Iris pigment epithelial cell (primary cell): ENCODE measurements at regions not wholly inside any gene's neighbourhood (a gene's known extent, or its start where the extent isn't known, plus 50 kb on each side); places are given as distances from the start of the nearest gene placed in this dataset.
"Not testable (repeated sequence)": the region's sequence is repeated elsewhere in the genome, so short reads cannot be mapped to it uniquely, and the experiment has no call there.

Source experiments
- DNase-seq: peaks from one replicate; pipeline ENCODE4 v3.0.0-alpha.2; 2011; ENCODE audit warnings: low read depth

- DNase-seq: no peak
Measured at GRCh38 chr5:24264547-24264946, 380.2 kb downstream of the CDH10 start.

DNA sequence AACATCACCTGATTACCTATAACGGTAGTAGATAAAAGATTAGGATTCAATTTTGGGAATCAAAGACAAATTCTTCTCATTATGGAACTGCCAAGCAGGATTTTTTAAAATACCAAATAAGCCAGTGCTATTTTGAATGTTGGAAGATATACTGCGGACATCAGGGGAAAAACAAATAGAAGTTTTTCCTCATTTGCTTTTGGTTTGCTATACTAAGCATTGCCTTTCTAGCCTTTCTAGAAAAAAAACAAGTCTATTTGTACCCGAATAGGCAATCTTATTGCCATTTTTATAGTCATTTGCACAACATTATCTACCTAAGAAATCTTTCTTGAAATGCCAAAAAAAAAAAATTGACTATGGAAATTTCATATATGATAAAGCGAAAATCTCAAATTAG, 379.5 kb downstream of the CDH10 start:
- DNase-seq: no peak

DNA sequence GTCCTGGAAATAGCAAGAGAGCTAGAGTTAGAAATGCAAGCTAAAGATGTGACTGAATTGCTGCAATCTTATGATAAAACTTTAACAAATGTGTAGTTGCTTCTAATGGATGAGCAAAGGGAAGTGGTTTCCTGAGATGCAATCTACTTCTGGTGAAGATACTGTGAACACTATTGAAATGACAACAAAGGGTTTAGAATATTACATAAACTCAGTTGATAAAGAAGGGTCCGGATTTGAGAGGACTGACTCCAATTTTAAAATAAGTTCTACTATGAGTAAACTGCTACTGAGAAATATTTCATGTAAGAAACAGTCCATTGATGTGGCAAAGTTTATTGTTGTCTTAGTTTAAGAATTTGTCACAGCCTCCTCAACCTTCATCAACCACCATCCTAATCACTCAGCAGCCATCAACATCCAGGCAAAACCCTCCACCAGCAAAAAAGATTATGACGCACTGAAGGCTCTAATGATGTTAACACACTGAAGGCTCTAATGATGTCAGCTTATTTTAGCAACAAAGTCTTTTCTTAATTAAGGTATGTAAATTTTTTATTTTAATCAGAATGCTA, 376.2 kb downstream of the CDH10 start:
- DNase-seq: no peak

DNA sequence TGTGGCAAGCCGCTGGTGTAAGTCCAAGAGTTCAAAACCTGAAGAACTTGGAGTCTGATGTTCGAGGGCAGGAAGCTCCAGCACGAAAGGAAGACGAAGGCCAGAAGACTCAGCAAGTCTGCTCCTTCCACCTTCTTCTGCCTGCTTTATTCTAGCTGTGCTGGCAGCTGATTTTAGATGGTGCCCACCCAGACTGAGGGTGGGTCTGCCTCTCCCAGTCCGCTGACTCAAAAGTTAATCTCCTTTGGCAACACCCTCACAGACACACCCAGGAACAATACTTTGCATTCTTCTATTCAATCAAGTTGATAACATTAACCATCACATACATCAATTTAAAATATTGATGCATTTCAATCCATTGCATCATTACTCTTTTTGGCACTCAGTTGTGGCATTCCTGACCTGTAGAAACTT, 373.1 kb downstream of the CDH10 start:
- DNase-seq: not testable (repeated sequence)

- no peak for DNase-seq
Measured at GRCh38 chr5:24272741-24273140, 372.0 kb downstream of the CDH10 start.

DNA sequence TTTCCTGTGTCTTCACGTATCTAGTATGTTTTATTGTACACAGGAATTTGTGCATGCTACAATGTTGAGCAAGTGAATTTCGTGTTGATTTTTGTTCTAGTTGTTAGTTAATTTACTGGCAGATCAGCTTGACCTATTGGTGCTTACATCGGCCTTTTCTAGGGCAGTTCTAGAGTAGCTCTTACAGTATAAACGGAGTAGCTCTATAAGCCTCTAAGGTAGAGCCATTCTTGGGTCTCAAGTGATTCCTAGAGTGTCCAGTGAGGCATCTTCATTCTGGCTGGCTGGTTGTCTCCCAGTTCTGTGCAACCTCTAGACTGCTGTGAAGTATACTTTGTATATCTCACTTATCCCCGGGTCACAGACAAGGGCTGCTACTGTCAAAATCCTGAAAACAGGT, 364.6 kb downstream of the CDH10 start:
- no peak for DNase-seq

DNA sequence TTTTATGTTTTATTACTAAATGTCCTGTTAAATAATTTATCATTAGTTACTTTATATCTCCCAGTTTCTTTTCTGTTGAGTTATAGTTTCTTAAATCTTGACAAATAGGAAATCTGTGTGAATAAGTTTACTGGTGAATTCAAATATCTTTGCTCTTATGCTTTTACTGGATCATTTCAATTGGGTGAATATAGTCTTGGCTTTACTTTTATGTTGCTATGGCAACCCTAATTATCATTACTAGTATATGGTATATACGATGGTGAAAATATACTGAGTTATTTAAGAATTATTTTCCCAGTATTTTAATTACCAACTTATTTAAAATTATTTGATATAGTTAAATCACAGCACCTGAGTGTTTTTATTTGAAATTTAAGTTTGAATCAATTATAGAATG, 363.0 kb downstream of the CDH10 start:
- no peak for DNase-seq

GRCh38 chr5:24289582-24290335, 355.0 kb downstream of the CDH10 start:
- DNase-seq: no peak

DNA sequence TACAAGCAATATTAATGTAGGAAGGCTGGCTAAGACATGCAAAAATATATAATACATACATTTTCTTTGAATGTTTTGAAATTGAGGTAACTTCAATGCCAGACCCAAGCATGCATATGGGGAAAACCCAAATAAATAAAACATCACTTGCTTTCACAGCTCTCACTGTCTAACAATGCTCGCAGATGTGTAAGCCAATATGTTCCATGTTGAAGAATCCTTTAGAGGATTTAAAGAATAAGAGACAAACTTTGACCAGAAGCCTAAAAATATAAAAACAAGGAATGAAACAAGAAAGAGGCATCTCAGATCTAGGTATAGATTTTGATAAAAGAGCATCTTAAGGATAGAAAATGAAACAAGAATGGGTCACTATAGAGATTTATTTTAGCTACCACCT, 354.2 kb downstream of the CDH10 start:
- DNase-seq: no peak

DNA sequence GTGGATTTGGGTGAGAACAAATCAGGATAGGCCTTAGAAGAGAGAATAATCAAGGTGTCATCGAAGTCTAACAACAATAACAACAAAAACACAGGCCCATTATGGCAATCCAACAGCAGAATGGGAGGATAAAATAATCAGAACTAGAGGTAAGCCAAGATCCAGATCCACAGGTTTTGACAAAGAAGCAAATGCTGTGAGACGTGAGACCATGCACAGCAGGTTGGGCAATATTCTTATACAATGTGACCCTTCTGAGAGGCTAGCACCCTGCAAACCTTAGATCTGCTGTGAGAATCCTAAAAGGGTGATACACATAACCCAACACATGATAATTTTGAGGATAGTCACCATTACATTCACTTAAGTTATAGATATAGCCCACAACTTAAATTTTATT, 352.9 kb downstream of the CDH10 start:
- DNase-seq: no peak

GRCh38 chr5:24294333-24294732, 350.4 kb downstream of the CDH10 start:
- no peak for DNase-seq

DNA sequence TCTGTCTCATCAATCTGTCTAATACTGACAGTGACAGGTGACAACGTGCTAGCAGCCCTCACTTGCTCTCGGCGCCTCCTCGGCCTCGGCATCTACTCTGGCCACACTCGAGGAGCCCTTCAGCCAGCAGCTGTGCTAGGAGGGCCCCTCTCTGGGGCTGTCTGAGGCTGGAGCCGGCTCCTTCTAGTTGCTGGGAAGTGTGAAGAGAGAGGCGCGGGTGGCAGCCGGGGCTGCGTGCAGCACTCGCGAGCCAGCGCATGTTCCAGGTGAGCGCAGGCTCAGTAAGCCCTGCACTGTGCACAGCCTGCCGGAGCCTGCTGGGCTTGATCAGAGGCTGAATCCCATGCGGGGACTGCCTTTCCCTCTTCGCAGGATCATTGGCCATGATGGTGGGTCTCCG, 330.7 kb downstream of the CDH10 start:
- no peak for DNase-seq

GRCh38 chr5:24320643-24321042, 324.1 kb downstream of the CDH10 start:
- no peak for DNase-seq

DNA sequence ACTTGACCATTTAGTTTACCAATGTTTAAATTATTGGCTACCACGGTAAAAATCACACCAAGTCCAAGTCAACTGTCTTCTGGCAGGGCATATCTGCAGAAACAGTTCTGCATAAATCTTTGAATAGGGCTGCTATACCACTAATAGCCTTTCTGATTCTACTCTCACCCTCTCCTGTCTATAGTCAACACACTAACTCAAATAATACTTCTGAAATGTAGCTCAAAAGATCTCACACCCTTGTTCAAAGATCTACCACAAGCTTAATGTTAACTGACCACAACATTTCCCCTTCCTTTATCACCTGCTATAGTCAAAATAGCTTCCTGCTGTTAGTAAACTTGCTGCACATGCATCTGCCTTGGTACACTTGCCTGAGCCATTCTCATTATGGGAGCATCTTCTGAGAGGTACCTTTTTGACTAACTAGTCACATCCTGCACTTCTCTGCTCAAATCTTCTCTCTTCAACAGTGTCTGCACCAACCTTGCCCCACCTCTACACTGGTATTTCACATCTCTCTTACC, 319.4 kb downstream of the CDH10 start:
- no peak for DNase-seq

DNA sequence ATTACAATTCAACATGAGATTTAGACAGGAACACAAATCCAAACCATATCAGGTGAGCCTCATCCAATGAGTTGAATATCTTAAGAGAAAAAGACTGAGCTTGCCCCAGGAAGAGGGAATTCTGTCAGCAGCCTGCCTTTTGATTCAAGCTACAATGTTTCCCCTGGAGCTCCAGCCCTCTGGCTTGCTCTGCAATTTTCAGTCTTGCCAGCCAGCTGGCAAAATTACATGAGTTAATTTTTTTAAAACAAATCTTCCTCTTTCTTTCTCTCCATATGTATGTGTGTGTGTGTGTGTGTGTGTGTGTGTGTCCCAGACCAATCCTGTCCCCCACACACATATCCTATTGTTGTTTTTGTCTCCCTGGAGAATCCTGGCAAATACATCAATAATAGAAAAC, 313.2 kb downstream of the CDH10 start:
- DNase-seq: no peak

DNA sequence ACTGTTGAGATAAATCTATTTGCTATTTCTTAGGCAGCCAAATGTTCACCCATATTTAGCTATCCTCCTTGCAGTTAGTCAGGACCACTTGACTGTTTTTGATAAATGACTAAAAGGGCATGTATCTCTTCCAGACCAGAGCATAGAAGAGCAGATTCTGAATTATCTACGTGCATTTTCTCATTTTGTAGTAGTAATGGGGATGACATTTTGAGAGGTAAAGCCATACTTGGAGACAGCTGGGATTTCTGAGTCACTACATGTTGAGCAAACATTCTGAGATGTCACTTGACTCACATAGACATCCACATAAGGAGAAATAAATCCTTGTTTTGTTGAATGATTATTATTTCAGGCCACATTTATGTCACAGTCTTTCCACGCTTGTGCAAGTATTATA, 297.6 kb downstream of the CDH10 start:
- no peak for DNase-seq

DNA sequence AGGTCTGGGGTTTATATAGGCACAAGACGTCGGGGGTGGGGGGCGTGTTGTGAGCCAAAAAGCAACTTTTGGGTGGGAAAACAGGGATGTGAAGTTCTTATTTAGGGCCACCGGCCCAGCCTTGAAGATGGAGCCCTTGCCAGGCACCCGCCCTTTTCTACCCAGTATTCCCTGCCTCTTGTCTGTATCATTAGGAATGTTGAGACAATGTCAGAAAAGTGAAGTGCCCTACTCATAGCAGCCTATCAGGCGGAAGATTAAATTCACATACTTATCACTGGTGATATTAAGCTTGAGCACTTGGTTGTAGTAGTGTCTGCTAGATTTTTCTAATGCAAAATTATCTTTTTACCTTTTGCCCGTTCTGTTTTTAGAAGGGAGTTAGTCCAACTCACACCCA, 293.5 kb downstream of the CDH10 start:
- DNase-seq: no peak

- DNase-seq: no peak
Measured at GRCh38 chr5:24353016-24353415, 291.8 kb downstream of the CDH10 start.

GRCh38 chr5:24353611-24354010, 291.2 kb downstream of the CDH10 start:
- no peak for DNase-seq

GRCh38 chr5:24363789-24364481, 280.8 kb downstream of the CDH10 start:
- no peak for DNase-seq

DNA sequence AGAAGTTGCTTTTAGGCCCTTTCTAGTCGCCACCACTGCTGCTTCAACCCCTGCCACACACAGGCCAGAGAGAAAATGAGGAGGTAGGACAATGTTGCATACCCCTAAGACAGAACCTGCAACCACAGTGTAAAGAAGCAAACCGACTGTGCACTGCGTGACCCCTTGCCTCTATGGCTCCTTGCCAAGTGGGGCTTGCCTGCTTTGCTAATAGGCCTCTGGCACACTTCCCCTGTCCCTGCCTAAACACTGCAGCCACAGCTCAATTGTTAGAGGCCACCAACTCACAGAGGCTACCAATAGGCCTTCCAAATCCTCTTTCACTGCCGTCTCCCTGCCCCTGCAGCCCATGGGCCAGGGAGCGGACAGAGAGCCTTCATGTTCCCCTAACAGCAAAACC, 280.1 kb downstream of the CDH10 start:
- DNase-seq: no peak

GRCh38 chr5:24365406-24365805, 279.4 kb downstream of the CDH10 start:
- peak; percentile 7 for DNase-seq

DNA sequence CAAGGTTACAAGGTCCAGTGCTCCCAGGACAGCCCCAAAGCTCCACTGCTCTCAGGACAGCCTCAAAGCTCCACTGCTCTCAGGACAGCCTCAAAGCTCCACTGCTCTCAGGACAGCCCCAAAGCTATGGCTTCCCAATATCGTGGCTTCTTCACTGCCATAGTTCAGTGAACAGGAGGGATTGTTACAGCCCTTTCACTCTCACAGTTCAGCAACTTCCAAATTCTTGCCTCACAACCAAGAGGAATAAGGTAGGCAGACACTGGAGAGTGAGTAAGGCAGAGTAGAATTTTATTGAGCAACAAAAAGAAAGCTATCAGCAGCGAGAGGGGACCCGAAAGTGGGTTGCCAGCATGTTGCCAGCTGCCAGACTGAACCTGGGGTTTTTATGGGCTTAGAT, 277.6 kb downstream of the CDH10 start:
- DNase-seq: no peak
